ENCODE measurements at regions not wholly inside any gene's neighbourhood (a gene's known extent, or its start where the extent isn't known, plus 50 kb on each side); places are given as distances from the start of the nearest gene placed in this dataset.
"Not testable (repeated sequence)": the region's sequence is repeated elsewhere in the genome, so short reads cannot be mapped to it uniquely, and the experiment has no call there.

DNA sequence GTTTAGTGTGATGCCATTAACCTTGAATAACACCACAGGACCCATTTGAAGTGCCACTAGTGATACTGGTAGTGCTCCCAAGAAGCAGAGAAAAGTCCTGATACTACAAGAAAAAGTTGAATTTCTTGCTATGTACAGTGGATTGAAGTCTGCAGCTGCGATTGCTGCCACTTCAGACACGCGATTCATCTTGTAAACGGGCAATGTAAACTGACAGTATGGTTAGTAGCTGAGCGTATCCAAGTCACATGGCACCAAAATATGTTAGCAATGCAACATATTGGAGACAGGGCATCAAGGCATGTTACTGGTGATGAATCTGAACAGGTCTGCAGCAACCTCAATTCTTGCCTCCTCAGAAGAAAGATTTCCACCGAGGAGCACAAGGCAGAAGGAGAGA lies 238.9 kb downstream of the HS3ST3B1 start:
- ChIA-PET CTCF (no interaction called here), POLR2A (no interaction called here)

DNA sequence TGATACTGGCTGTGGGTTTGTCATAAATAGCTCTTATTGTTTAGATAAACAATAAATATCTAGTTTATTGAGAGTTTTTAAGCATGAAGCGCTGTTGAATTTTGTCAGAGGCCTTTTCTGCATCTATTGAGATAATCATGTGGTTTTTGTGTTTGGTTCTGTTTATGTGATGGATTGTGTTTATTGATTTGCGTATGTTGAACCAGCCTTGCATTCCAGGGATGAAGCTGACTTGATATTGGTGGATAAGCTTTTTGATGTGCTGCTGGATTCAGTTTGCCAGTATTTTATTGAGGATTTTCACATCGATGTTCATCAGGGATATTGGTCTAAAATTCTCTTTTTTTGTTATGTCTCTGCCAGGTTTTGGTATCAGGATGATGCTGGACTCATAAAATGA lies 231.4 kb downstream of the HS3ST3B1 start:
- POLR2A ChIA-PET, CTCF ChIA-PET: not testable (repeated sequence)

DNA sequence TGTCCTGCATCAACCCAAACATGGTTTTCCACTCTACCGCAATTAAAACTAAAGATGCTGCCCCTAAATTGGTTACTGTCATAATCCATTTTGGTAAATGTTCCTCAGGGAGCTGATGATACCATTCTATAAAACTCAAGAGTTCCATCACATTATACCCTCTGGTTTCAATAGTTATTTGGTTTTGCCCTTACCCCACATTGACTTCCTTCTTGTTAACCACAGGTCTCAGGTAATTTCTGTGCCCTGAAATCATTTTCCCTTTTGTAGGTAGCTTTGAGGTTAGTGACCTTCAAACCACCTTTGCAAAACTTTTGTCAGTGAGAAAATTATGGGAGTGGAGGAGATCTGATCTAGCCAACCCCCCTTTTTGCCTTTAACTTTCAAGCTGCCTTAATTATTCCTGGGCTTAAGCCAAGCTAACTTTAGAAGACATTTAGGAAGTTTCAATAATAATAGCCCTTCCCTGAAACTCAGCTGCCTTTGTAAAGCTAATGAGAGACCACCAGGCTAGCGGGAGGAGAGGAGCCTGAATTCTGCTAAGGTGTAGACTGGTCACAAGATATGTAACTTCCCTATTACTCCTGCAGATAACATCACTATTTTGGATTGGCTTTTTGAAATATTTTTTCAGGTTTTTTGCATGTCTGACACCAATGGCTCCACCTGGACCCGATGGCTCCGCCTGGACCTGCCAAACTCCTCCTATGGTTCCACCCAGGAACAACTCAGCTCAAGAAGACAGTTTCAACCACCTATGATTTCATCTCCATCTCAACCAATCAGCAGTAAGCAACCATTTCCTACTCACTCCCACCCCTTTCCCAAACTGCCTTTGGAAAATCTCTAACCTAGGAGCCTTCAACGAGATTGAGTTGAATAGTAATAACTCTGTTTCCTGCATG lies 224.9 kb downstream of the HS3ST3B1 start:
- CTCF ChIA-PET: no interaction called here
- POLR2A ChIA-PET: no interaction called here

DNA sequence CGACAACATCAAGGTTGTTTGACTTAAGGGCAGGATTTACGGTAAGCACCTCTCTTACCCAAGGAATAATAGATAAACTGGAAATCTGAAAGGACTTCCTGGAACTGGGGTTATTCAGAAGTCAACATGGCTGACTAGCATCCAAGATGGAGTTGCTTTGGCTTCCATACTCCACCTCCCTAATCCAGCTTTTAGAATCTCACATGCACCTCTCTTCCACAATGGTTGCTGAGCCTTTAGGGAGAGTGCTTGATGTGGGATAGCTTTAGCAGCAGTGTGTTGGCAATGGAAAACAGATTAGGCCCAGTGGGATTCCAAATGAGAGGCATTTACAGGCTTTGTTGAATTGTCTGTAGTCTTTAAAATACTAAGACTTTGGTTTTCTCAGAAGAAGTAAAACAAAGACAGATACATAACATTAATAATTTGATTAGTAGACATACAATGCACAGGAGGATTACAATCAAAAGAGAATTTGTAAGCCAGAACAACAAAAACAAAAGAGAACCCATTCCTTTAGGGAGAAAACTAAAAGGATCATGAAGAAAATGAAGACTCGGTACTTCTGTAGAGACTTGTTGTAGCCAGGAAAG lies 222.0 kb downstream of the HS3ST3B1 start:
- CTCF ChIA-PET: no interaction called here
- POLR2A ChIA-PET: no interaction called here

DNA sequence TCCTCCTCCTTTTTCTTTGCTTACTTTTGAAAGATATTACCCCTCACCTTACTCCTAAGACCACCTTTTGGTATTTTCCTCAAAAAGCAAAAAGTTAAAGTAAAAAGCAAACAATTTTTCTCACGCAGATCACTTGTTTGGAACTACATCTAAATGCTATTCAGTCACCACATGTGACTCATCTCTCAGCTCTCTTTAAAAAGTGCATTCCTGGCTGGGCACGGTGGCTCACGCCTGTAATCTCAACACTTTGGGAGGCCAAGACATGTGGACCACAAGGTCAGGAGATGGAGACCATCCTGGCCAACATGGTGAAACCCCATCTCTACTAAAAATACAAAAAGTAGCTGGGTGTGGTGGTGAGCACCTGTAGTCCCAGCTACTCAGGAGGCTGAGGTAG lies 218.0 kb downstream of the HS3ST3B1 start:
- CTCF ChIA-PET, POLR2A ChIA-PET: not testable (repeated sequence)

DNA sequence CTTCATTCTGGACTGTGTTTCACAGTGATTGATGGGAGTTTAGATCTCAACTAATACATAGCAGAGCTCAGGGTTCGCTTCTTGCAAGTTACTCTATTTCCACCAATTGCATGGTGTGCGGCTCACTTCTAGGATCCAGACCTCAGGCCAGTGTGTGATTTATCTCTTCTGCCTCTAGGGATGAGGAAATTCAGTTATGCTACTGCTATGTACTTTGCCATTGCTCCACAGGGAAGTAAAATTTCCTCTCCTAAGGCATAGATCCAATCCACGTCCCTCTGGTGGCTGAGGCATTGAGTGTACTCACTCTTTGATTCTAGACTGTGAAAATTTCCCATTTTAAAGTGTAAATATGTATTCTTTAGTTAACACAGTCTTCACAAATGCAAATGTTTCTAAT lies 214.1 kb downstream of the HS3ST3B1 start:
- POLR2A ChIA-PET: no interaction called here
- CTCF ChIA-PET: no interaction called here

DNA sequence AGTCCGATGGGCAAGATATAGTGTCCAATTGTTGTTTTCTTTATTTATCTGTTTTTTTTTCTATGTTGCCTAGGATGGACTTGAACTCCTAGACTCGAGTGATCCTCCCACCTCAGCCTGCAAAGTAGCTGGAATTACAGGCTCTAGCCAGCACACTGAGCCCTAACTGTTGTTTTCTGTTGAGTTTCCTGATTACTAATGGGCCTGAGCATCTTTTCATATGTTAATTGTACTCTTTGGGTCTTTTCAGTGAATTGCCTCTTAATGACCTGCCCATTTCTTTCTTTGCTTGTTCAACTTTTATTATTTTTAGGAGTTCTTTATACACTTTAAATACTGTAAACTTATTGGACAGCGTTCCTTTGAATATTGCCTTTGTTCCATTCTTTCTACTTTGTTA lies 213.0 kb downstream of the HS3ST3B1 start:
- ChIA-PET CTCF (no interaction called here), POLR2A (no interaction called here)

DNA sequence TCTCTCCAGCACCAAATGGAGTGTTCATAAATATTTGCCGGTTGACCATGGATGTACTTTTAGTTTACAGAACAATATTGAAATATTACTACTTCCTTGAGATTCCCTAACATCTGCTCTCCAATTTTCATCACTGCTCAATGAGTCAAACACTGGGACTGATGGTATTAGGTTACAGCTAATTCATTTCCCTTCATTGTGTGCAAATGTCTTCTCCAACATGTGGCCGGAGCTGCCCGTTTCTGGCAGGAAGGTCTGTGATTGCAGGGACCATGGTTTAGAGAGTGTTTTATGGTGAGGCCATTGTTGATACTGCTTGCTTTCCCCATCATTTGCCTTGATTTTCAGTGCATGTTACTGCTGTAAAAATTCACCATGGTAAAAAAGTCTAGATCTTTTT lies 209.3 kb downstream of the HS3ST3B1 start:
- CTCF ChIA-PET: no interaction called here
- POLR2A ChIA-PET: no interaction called here

DNA sequence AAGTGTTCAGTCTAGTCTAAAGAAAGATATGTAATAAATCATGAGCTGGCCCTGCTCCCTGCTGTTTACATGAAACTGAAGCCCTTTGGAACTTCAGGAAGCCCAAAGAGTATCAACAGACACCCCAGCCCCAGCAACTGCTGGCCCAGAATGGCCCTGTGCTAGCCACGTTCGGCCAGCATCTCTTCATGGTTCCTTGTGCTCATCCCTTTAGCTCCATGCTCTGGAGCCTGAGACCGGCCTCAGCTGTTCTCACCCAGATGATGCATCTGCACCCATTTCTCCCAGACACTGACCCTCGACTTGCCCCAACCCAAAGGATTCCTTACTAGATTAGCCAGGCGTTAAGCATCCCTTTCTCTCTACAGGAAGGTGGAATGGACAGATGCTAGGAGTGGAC lies 207.3 kb downstream of the HS3ST3B1 start:
- ChIA-PET CTCF (no interaction called here), POLR2A (no interaction called here)

DNA sequence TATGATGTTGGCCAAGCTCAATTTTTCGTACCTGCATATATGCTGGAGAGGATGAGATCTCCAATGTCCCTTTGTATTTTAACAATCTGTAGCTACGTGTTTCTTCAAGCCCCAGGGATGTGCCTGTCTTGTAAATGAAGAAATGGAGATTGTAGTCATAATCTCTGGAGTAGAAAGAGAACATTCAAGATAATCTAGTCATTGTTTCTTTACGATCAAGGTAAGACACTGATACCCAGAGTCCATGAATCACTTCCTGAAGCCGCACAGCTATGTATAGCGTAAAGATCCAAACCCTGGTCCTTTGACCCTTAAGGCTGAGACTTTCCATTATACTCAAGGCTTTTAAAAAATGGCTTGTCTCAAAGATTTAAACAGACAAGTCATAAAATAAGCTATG lies 205.5 kb downstream of the HS3ST3B1 start:
- ChIA-PET CTCF (no interaction called here), POLR2A (no interaction called here)

DNA sequence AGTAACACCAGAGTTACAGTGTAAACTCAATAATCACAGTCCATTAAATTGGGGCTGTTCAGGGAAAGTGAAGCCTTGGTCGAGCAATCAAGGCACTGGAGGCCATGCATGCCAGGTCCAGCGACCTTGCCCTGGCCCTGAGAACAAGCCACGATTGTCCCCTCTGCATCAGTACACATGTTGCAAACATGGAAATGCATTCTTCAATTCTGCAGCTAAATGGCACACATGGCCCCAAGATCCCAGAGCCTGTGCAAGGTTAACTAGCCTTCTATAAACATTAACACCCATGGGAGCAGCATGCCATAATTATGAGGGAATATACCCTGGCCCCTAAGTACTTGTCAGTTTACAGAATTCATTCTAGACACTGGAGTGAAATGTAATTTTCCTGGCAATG lies 204.7 kb downstream of the HS3ST3B1 start:
- POLR2A ChIA-PET: no interaction called here
- CTCF ChIA-PET: no interaction called here

DNA sequence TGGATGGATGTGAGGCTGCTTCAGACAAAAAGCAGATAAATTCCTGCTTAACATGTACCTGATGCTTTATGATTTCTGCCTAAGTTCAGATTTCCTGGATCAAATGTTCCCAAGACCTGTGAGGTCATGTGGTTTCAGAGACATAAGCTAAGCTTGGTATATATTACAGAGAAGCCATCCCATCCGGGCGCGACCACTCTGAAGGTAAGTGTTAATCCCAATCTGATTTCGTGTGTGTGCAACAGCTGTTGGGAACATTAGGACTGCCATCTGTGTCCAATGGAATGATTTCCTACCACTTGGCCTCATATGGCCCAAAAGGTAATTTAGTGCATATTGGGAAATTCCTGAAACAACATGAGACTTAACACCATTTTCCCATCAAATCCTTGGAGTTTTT lies 199.1 kb downstream of the HS3ST3B1 start:
- POLR2A ChIA-PET: no interaction called here
- CTCF ChIA-PET: no interaction called here

DNA sequence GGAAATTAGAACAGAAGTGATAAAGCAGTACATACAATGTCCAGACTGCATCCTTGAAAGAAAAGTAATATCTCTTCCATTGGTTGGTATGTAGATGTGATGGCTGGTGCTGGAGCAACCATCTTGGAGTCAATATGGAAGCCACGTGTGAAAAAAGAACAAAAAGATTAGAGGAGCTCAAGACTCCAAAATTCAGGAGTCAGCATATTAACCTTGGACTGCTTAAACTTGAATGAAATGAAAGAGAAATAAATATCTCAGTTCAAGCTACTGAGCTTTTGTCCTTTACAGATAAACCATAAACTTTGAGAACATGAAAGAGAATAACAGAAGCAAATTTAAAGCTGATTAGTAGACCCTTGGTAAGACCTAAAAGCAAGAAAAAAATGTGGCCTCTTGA lies 197.9 kb downstream of the HS3ST3B1 start:
- CTCF ChIA-PET: interaction anchor here (0.6 kb wide), 1 partner anchor 709 kb away, joined by 3 read pairs; no protein-coding TSS in a partner anchor
- POLR2A ChIA-PET: no interaction called here

DNA sequence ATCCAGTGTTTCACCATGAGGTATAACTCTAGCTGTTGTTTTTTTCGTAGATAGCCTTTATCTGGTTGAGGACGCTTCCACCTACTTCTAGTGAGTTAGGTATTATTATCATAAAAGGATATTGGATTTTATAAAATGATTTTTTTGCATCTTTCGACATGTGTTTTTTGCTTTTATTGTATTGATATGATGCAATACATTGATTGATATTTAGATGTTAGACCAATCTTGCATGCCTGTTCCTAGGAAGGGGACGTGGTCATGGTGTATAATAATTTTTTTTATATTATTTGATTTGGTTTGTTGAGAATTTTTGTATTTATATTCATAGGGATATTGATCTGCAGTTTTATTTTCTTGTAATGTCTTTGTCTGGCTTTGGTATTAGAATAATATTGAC lies 193.3 kb downstream of the HS3ST3B1 start:
- POLR2A ChIA-PET: no interaction called here
- CTCF ChIA-PET: no interaction called here

DNA sequence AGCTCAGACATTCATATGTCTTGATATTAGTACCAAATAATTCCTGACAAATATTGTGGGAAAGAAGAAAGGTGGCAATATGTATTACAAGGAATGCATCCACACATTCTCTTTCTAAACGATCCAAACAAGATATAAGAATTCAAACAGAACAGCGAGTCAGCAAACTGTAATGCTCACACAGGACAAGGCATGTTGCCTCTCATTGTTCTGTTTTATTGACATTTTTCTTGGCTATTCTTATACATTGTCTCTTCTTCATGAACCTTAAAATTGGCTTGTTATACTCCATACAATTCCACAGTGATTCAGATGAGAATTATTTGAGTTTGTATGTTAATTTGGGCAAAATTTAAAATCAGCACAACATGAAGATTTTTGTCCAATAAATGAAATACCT lies 189.1 kb downstream of the HS3ST3B1 start:
- ChIA-PET CTCF (no interaction called here), POLR2A (no interaction called here)

DNA sequence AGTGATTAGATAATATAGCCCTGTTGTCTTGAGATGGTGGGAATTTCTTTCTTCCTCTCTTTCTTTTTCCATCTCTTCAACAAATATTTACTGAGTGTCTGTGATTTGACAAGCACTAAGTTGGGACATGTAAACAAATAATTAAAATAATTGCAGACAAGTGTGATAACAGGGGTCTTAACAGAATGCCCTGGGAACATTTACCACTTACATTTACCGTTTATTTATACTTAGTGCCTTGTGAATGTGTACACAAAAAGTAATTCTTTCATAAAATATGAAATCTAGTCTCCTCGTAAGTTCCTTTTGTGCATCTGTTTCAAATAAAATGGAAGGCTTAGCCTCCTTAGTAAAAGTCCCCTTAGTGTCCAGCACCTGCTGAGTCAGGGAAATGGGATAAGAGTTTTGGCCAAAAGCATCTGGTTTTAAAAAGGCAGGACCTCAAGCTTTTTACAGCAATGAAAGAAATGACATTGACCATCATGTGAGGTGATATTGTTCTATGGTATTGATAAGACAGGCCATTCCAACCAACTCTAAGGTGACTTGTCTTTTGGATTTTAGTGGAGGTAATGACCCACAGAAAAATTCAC lies 188.2 kb downstream of the HS3ST3B1 start:
- CTCF ChIA-PET: interaction anchor here (0.5 kb wide), 1 partner anchor 156 kb away, joined by 4 read pairs; no protein-coding TSS in a partner anchor
- POLR2A ChIA-PET: no interaction called here

DNA sequence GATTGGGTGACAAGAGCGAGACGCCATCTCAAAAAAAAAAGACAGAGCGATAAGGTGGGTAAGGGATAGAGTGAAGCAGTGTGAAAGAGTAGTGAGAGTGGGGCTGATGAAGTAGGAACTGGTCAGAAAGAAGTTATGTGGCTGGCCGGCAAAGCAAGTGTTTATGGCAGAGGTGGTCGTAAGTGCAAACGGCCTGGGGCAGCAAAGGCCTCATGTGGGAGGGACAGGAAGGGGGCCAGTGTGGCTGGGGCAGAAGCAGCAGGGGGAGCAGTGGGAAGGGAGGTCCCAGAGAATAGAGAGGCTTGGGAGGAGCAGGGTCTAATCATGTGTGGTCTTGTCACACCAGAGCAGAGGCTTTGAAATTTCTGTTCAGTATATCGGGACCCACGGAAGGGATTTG lies 186.2 kb downstream of the HS3ST3B1 start:
- POLR2A ChIA-PET: no interaction called here
- CTCF ChIA-PET: no interaction called here

DNA sequence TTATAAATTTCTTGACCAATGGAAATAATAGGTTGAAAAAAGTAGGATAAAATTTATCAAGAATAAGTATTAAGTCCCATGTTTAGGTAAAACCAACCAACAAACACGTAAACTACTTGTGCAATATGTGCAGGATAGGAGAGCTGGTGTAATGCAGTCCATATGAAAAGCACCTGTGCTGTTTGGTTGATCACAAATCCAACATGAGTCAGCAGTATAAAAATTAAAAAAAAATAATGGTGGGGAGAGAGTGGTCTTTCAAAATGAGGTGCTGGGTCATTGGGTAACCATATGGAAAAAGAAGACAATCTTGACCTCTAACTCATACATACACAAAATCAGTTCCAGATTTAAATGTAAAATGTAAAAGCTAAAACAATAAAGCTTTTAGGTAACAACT lies 181.8 kb downstream of the HS3ST3B1 start:
- ChIA-PET POLR2A (no interaction called here), CTCF (no interaction called here)

DNA sequence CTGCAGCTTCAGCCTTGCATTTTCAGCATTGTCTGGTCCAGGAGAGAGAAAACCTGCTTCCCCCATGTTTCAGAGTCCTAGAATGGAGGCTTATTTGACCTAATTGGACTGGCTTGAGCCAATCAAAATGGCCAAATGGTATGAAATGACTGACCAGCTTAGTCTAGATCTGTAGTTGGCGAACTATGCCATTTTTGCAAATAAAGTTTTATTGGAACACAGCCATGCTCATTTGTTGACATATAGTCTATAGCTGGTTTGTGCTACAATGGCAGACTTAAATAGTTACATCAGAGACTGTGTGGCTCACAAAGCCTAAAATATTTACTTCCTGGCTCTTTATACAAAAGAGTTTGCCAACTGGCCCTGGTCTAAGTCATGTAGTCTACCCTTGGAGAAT lies 180.8 kb downstream of the HS3ST3B1 start:
- ChIA-PET POLR2A (no interaction called here), CTCF (no interaction called here)

DNA sequence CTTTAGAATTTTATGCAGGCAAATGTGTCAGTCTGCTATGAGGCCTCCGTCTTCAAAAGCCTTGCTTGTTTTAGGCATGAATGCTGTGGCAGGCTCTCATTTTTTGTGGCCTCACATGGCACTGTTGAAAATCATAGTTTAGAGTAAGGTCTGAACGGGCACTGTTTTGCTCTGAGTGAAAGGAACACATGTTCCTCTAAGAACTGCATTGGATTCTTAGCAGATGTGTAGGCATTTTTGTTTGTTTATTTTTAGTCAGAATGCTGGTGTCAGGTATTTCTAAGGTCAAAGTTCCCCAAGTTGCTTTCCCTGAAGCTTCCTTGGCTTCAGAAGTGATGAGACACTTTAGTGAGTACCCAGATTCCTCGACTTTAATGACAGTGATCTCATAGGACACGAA lies 173.7 kb downstream of the HS3ST3B1 start:
- ChIA-PET POLR2A (no interaction called here), CTCF (no interaction called here)

DNA sequence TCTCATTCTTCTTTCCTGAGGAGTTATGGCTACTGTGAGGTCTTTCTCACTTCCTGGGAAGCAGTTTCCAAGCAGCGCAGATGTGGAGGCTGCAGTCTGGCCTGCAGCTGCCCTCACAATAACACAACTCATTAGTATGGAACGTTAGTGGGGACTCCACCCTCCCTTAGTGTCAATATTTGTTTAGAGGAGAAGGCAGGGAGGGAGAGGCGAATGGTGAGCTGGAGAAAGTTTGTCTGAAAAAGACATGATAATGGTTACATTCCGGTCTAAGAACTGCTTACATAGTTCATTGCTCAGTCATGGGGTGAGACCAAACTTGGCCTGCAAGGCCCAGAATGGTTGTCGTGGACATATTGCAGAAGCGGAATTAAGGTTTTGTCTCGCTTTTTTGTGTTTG lies 170.2 kb downstream of the HS3ST3B1 start:
- ChIA-PET CTCF (no interaction called here), POLR2A (no interaction called here)

DNA sequence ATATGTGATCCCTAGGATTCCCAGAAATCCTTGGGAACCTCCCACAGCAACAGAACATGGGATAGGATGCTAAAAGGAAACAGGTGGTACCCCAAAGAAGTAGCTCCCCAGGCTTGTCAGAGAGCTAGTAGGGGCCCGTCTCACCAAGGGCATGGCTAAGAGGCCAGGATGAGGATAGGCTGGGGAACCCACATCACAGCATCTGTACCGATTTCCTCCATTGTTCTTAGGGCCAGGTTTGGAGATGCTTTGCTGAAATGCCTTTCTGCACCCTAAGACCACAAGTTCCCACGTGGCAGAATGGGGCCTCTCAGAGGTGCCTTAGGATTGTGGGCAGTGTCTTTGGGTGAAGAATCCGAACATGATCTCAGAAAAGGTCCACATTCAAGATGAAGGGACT lies 169.5 kb downstream of the HS3ST3B1 start:
- POLR2A ChIA-PET: interaction anchor here (0.6 kb wide), 1 partner anchor 28 kb away, joined by 5 read pairs; no protein-coding TSS in a partner anchor
- CTCF ChIA-PET: interaction anchor here (0.7 kb wide), 1 partner anchor 10 kb away, joined by 3 read pairs; no protein-coding TSS in a partner anchor

Data from activated CD8-positive, alpha-beta memory T cell treated with anti-CD3 and anti-CD28 coated beads for 36 hours (primary cell).